ENCODE measurements at regions not wholly inside any gene's neighbourhood (a gene's known extent, or its start where the extent isn't known, plus 50 kb on each side); places are given as distances from the start of the nearest gene placed in this dataset.
A peak's percentile ranks its signal among the peaks of the same experiment; 100 is the strongest.

- TF ChIP-seq NR2F2 (IDR thresholded peaks at IDR 0.05) = no peak
- no peak for TF ChIP-seq ATF3 (IDR thresholded peaks at IDR 0.05)
- Histone ChIP-seq H3K4me1 (ENCODE audit: control insufficient read depth in 4 of 4, insufficient read depth in 4 of 4, low read length in 3 of 4) (peaks cover 0 to 19% (median 9%) of the 10 kb centered on the region in 4 donors), H3K27ac (ENCODE audit: low read depth in 1 of 2, low read length in 2 of 2) (no peak overlapping the region), H3K4me3 (ENCODE audit: low read depth in 1 of 3, low read length in 3 of 3) (no peak overlapping the region), H3K9me3 (ENCODE audit: control insufficient read depth in 4 of 4, low read length in 3 of 4) (no peaks in the 10 kb centered on the region), H3K36me3 (ENCODE audit: control insufficient read depth in 4 of 4, insufficient read depth in 3 of 4, low read depth in 1 of 4, low read length in 3 of 4) (no peaks in the 10 kb centered on the region), H3K9ac (ENCODE audit: low read depth in 1 of 2, low read length in 2 of 2) (no peak overlapping the region), H3K27me3 (ENCODE audit: control insufficient read depth in 4 of 4, insufficient read depth in 4 of 4, low read length in 3 of 4) (no peaks in the 10 kb centered on the region)
- no peak for DNase-seq (ENCODE audit: low spot score)
Measured at GRCh38 chr18:22337833-22338232, 79.9 kb downstream of the CTAGE1 start.

- H3K4me3 ChIP-seq (ENCODE audit: low read depth in 1 of 3, low read length in 3 of 3) = no peak overlapping the region
- no peak overlapping the region for H3K9ac ChIP-seq (ENCODE audit: low read depth in 1 of 2, low read length in 2 of 2)
- no peaks in the 10 kb centered on the region for H3K27me3 ChIP-seq (ENCODE audit: control insufficient read depth in 4 of 4, insufficient read depth in 4 of 4, low read length in 3 of 4)
- no peak overlapping the region for H3K27ac ChIP-seq (ENCODE audit: low read depth in 1 of 2, low read length in 2 of 2)
- peaks cover 0 to 19% (median 9%) of the 10 kb centered on the region in 4 donors for H3K4me1 ChIP-seq (ENCODE audit: control insufficient read depth in 4 of 4, insufficient read depth in 4 of 4, low read length in 3 of 4)
- TF ChIP-seq YY1 (IDR thresholded peaks at IDR 0.05) = no peak
- TF ChIP-seq REST (IDR thresholded peaks at IDR 0.05) = no peak
- no peak for TF ChIP-seq TAF1 (conservative IDR thresholded peaks at IDR 0.05)
- TF ChIP-seq HNF4A (conservative IDR thresholded peaks at IDR 0.05) = no peak
- WGBS = 82% methylated on average over 3 of the region's 3 CpGs
- H3K9me3 ChIP-seq (ENCODE audit: control insufficient read depth in 4 of 4, low read length in 3 of 4) = no peaks in the 10 kb centered on the region
- no peaks in the 10 kb centered on the region for H3K36me3 ChIP-seq (ENCODE audit: control insufficient read depth in 4 of 4, insufficient read depth in 3 of 4, low read depth in 1 of 4, low read length in 3 of 4)
- no peak for DNase-seq (ENCODE audit: low spot score)
Measured at GRCh38 chr18:22337306-22337705, 80.4 kb downstream of the CTAGE1 start.

- Histone ChIP-seq H3K4me1 (ENCODE audit: control insufficient read depth in 4 of 4, insufficient read depth in 4 of 4, low read length in 3 of 4) (peaks cover 0 to 19% (median 9%) of the 10 kb centered on the region in 4 donors), H3K36me3 (ENCODE audit: control insufficient read depth in 4 of 4, insufficient read depth in 3 of 4, low read depth in 1 of 4, low read length in 3 of 4) (no peaks in the 10 kb centered on the region), H3K9me3 (ENCODE audit: control insufficient read depth in 4 of 4, low read length in 3 of 4) (no peaks in the 10 kb centered on the region), H3K4me3 (ENCODE audit: low read depth in 1 of 3, low read length in 3 of 3) (no peak overlapping the region), H3K27ac (ENCODE audit: low read depth in 1 of 2, low read length in 2 of 2) (no peak overlapping the region), H3K9ac (ENCODE audit: low read depth in 1 of 2, low read length in 2 of 2) (no peak overlapping the region), H3K27me3 (ENCODE audit: control insufficient read depth in 4 of 4, insufficient read depth in 4 of 4, low read length in 3 of 4) (no peaks in the 10 kb centered on the region)
- peak in 1 of 2 donors; percentile 9 for TF ChIP-seq HNF4A (conservative IDR thresholded peaks at IDR 0.05)
- no peak for TF ChIP-seq TAF1 (conservative IDR thresholded peaks at IDR 0.05)
- TF ChIP-seq RXRA (IDR thresholded peaks at IDR 0.05) = peak in 1 of 2 donors; percentile 31
- 85% methylated on average over 4 of the region's 4 CpGs for WGBS
- no peak for DNase-seq (ENCODE audit: low spot score)
Measured at GRCh38 chr18:22336406-22336805, 81.3 kb downstream of the CTAGE1 start.

GRCh38 chr18:22335731-22336198, 82.0 kb downstream of the CTAGE1 start:
- Histone ChIP-seq H3K9me3 (ENCODE audit: control insufficient read depth in 4 of 4, low read length in 3 of 4) (no peaks in the 10 kb centered on the region), H3K27me3 (ENCODE audit: control insufficient read depth in 4 of 4, insufficient read depth in 4 of 4, low read length in 3 of 4) (no peaks in the 10 kb centered on the region), H3K4me1 (ENCODE audit: control insufficient read depth in 4 of 4, insufficient read depth in 4 of 4, low read length in 3 of 4) (peaks cover 0 to 19% (median 9%) of the 10 kb centered on the region in 4 donors), H3K9ac (ENCODE audit: low read depth in 1 of 2, low read length in 2 of 2) (peak overlapping the region; percentile 19 to 78), H3K27ac (ENCODE audit: low read depth in 1 of 2, low read length in 2 of 2) (peak overlapping the region; percentile 72 to 73), H3K4me3 (ENCODE audit: low read depth in 1 of 3, low read length in 3 of 3) (peak overlapping the region in 2 of 3 donors; percentile 31 to 36), H3K36me3 (ENCODE audit: control insufficient read depth in 4 of 4, insufficient read depth in 3 of 4, low read depth in 1 of 4, low read length in 3 of 4) (no peaks in the 10 kb centered on the region)
- 71% methylated on average over 15 of the region's 15 CpGs for WGBS
- DNase-seq (ENCODE audit: low spot score) = no peak
- TF ChIP-seq FOXA1 (IDR thresholded peaks at IDR 0.05) = no peak
- TF ChIP-seq HNF4A (conservative IDR thresholded peaks at IDR 0.05) = no peak
- peak; percentile 66 for TF ChIP-seq NR2F2 (IDR thresholded peaks at IDR 0.05)

Data from liver (tissue), 7 donors.